Peyer's patch (tissue), 4 donors: ENCODE measurements at regions not wholly inside any gene's neighbourhood (a gene's known extent, or its start where the extent isn't known, plus 50 kb on each side); places are given as distances from the start of the nearest gene placed in this dataset.

Experiments used
- CTCF ChIP-seq, 6 experiments: fragments of 450-650 bp in 4 of 6; fragments of 200-600 bp in 2 of 6; sonication (generic) in 1 of 6; IDR thresholded peaks; one replicate each; pipeline ENCODE4 v1.5.1; 2017 to 2019; ENCODE audit warnings: antibody characterized with exemption in 6 of 6, mild to moderate bottlenecking in 3 of 6, moderate library complexity in 1 of 6
- POLR2A ChIP-seq, 2 donors: fragments of 450-650 bp; IDR thresholded peaks; one replicate each; pipeline ENCODE4 v1.5.1; 2017; ENCODE audit warnings: antibody characterized with exemption in 2 of 2, mild to moderate bottlenecking in 2 of 2, moderate library complexity in 2 of 2

GRCh38 chr2:8594731-8595427, 87.0 kb upstream of the ID2 start:
- no peak for TF ChIP-seq CTCF (IDR thresholded peaks at IDR 0.05)
- TF ChIP-seq POLR2A (IDR thresholded peaks at IDR 0.05), result no peak
